MG63 (cell line): ENCODE measurements at regions not wholly inside any gene's neighbourhood (a gene's known extent, or its start where the extent isn't known, plus 50 kb on each side); places are given as distances from the start of the nearest gene placed in this dataset.
"Not testable (repeated sequence)": the region's sequence is repeated elsewhere in the genome, so short reads cannot be mapped to it uniquely, and the experiment has no call there.

Source experiments
- DNase-seq: peaks from one replicate; pipeline ENCODE4 v3.0.0-alpha.2; 2020
- H3K27me3 ChIP-seq: fragments of 250-450 bp; sonication (Bioruptor Pico); 2 replicates; pipeline ENCODE4 v1.5.1; 2020; ENCODE audit warnings: mild to moderate bottlenecking, moderate library complexity
- H3K36me3 ChIP-seq: fragments of 250-450 bp; sonication (Bioruptor Pico); 2 replicates; pipeline ENCODE4 v1.5.1; 2020; ENCODE audit warnings: mild to moderate bottlenecking, moderate library complexity
- H3K4me3 ChIP-seq: fragments of 250-450 bp; sonication (Bioruptor Pico); 2 replicates; pipeline ENCODE4 v1.5.1; 2020; ENCODE audit warnings: mild to moderate bottlenecking, moderate library complexity
- H3K9me3 ChIP-seq: fragments of 250-450 bp; sonication (Bioruptor Pico); 2 replicates; pipeline ENCODE4 v1.5.1; 2020; ENCODE audit warnings: mild to moderate bottlenecking, moderate library complexity

GRCh38 chr1:117697220-117697781 lies 91.5 kb downstream of the TENT5C start:
- Histone ChIP-seq H3K4me3 (no peak overlapping the region), H3K27me3 (no peaks in the 10 kb centered on the region; the same call in 1 of the 2 replicates), H3K9me3 (no peaks in the 10 kb centered on the region), H3K36me3 (no peaks in the 10 kb centered on the region)
- DNase-seq, result no peak

GRCh38 chr1:117698398-117699160 lies 92.7 kb downstream of the TENT5C start:
- Histone ChIP-seq H3K4me3 (no peak overlapping the region), H3K27me3 (no peaks in the 10 kb centered on the region; the same call in 1 of the 2 replicates), H3K36me3 (no peaks in the 10 kb centered on the region), H3K9me3 (no peaks in the 10 kb centered on the region)
- no peak for DNase-seq

GRCh38 chr1:117699953-117700352 lies 94.1 kb downstream of the TENT5C start:
- no peak for DNase-seq
- no peak overlapping the region for H3K4me3 ChIP-seq
- H3K27me3 ChIP-seq, result no peaks in the 10 kb centered on the region; the same call in 1 of the 2 replicates
- H3K36me3 ChIP-seq, result no peaks in the 10 kb centered on the region
- no peaks in the 10 kb centered on the region for H3K9me3 ChIP-seq

GRCh38 chr1:117702654-117703053 lies 96.8 kb downstream of the TENT5C start:
- no peak for DNase-seq

GRCh38 chr1:117707371-117707770 lies 101.5 kb downstream of the TENT5C start:
- peaks cover 3% of the 10 kb centered on the region; the same call in 1 of the 2 replicates for H3K9me3 ChIP-seq
- no peak overlapping the region for H3K4me3 ChIP-seq
- no peak for DNase-seq
- no peaks in the 10 kb centered on the region for H3K27me3 ChIP-seq
- no peaks in the 10 kb centered on the region for H3K36me3 ChIP-seq

More at GRCh38 chr1:117702654-117703053, 96.8 kb downstream of the TENT5C start:
- Histone ChIP-seq H3K4me3 (no peak overlapping the region), H3K36me3 (no peaks in the 10 kb centered on the region), H3K9me3 (0 out of 2 replicates have a peak, but pooled peaks cover 3% of the 10 kb centered on the region), H3K27me3 (no peaks in the 10 kb centered on the region; the same call in 1 of the 2 replicates)

GRCh38 chr1:117708323-117709248 lies 102.7 kb downstream of the TENT5C start:
- H3K9me3 ChIP-seq, result peaks cover 3% of the 10 kb centered on the region; the same call in 1 of the 2 replicates
- no peaks in the 10 kb centered on the region for H3K36me3 ChIP-seq
- no peaks in the 10 kb centered on the region for H3K27me3 ChIP-seq
- H3K4me3 ChIP-seq, result no peak overlapping the region
- DNase-seq, result no peak

- no peaks in the 10 kb centered on the region for H3K36me3 ChIP-seq
- no peak overlapping the region for H3K4me3 ChIP-seq
- no peaks in the 10 kb centered on the region for H3K27me3 ChIP-seq
- DNase-seq, result no peak
- H3K9me3 ChIP-seq, result peaks cover 3% of the 10 kb centered on the region; the same call in 1 of the 2 replicates
Observed at GRCh38 chr1:117709249-117709691, 103.4 kb downstream of the TENT5C start.

- H3K4me3 ChIP-seq, result no peak overlapping the region
- no peaks in the 10 kb centered on the region for H3K36me3 ChIP-seq
- H3K27me3 ChIP-seq, result no peaks in the 10 kb centered on the region
- no peaks in the 10 kb centered on the region; the same call in 1 of the 2 replicates for H3K9me3 ChIP-seq
- no peak for DNase-seq
Observed at GRCh38 chr1:117710710-117711109, 104.9 kb downstream of the TENT5C start.

GRCh38 chr1:117712621-117713020 lies 106.8 kb downstream of the TENT5C start:
- Histone ChIP-seq H3K27me3 (no peaks in the 10 kb centered on the region), H3K9me3 (peaks cover 5% of the 10 kb centered on the region), H3K4me3 (no peak overlapping the region), H3K36me3 (no peaks in the 10 kb centered on the region)
- DNase-seq, result no peak

GRCh38 chr1:117714546-117714945 lies 108.7 kb downstream of the TENT5C start:
- H3K9me3 ChIP-seq, result peaks cover 15% of the 10 kb centered on the region

GRCh38 chr1:117716030-117716429 lies 110.2 kb downstream of the TENT5C start:
- H3K4me3 ChIP-seq, DNase-seq, H3K27me3 ChIP-seq, H3K36me3 ChIP-seq: not testable (repeated sequence)
- peaks cover 23% of the 10 kb centered on the region for H3K9me3 ChIP-seq

More at GRCh38 chr1:117714546-117714945, 108.7 kb downstream of the TENT5C start:
- DNase-seq, result no peak
- no peaks in the 10 kb centered on the region for H3K27me3 ChIP-seq
- H3K36me3 ChIP-seq, result no peaks in the 10 kb centered on the region
- no peak overlapping the region for H3K4me3 ChIP-seq

GRCh38 chr1:117717980-117718379 lies 112.1 kb downstream of the TENT5C start:
- not testable (repeated sequence) for H3K27me3 ChIP-seq, H3K4me3 ChIP-seq, DNase-seq, H3K36me3 ChIP-seq
- H3K9me3 ChIP-seq, result peaks cover 23% of the 10 kb centered on the region

- H3K36me3 ChIP-seq, H3K4me3 ChIP-seq, H3K27me3 ChIP-seq, DNase-seq: not testable (repeated sequence)
- peaks cover 23% of the 10 kb centered on the region for H3K9me3 ChIP-seq
Observed at GRCh38 chr1:117718596-117718995, 112.7 kb downstream of the TENT5C start.

- Histone ChIP-seq H3K36me3 (no peaks in the 10 kb centered on the region), H3K27me3 (no peaks in the 10 kb centered on the region), H3K9me3 (peaks cover 23% of the 10 kb centered on the region), H3K4me3 (no peak overlapping the region)
- no peak for DNase-seq
Observed at GRCh38 chr1:117719004-117719403, 113.2 kb downstream of the TENT5C start.

GRCh38 chr1:117732065-117732797 lies 126.4 kb downstream of the TENT5C start:
- no peak for DNase-seq

GRCh38 chr1:117732956-117733355 lies 127.1 kb downstream of the TENT5C start:
- Histone ChIP-seq H3K27me3 (no peaks in the 10 kb centered on the region), H3K9me3 (peaks cover 6% of the 10 kb centered on the region), H3K36me3 (no peaks in the 10 kb centered on the region), H3K4me3 (no peak overlapping the region)
- DNase-seq, result no peak

More at GRCh38 chr1:117732065-117732797, 126.4 kb downstream of the TENT5C start:
- no peak overlapping the region for H3K4me3 ChIP-seq
- H3K27me3 ChIP-seq, result no peaks in the 10 kb centered on the region
- H3K9me3 ChIP-seq, result peaks cover 9% of the 10 kb centered on the region
- H3K36me3 ChIP-seq, result no peaks in the 10 kb centered on the region
